Left hindlimb (tissue), 1 donor: ENCODE measurements at regions not wholly inside any gene's neighbourhood (a gene's known extent, or its start where the extent isn't known, plus 50 kb on each side); places are given as distances from the start of the nearest gene placed in this dataset.

ENCODE experiments used
- DNase-seq: peaks from one replicate; pipeline ENCODE4 v3.0.0-alpha.2; 2018

GRCh38 chr4:19879330-19879729, 372.4 kb upstream of the SLIT2 start:
- DNase-seq = no peak

DNA sequence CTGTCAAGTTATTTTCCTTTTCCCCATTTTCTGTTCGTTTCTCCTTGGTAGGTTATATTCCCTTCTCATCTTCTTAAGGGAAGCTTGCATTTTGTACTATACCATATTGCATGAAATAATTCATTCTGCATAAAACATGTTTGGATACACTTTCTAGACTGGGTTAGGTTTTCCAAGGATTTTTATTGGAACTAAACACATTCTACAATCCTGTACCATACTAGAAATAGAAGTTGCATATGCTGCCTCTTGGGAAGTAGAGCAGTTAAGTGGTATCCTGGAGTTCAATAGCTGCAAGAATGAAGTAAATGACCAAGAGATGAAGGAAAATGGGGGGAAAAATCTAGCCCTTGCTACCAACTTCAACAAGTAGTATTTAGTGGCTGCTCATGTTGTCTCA, 393.7 kb upstream of the SLIT2 start:
- no peak for DNase-seq

GRCh38 chr4:19857380-19857779, 394.3 kb upstream of the SLIT2 start:
- no peak for DNase-seq

DNA sequence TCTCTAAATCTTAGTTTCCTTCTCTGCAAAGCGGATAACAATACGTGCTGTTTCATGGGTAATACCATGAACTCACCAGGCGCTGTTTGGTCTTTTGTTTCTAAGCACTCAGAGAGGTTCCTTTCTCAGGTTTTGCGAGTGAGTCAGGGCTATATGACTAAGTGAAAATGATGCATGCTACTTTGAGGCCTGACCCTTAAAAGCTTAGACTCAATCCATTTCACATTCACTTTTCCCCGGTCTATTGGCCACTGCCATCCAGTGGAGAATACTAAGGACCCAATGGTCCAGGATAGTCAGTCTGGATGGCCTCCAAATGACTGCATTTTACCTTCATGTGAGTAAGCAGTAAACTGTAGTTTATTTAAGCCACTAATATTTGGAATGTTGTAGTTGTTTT, 400.8 kb upstream of the SLIT2 start:
- no peak for DNase-seq

GRCh38 chr4:19844446-19844845, 407.3 kb upstream of the SLIT2 start:
- DNase-seq = no peak

DNA sequence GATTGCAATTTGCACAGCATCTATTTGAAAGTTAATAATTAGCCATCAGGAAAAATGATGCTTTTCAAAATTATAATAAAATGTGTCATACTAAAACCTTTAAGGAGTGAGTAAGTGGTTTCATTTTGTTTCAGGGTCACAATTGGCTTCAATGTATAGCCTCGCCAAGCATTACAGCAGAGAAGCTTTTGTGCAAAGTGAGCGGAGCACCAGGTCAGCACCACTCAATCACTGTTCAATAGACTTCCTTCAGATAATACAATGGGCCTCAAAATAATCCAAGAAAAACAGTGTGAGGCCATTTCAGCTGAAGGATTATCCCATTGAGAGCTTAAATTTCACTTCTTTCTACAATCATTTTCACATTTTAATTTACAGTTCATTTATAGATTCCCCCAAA, 409.2 kb upstream of the SLIT2 start:
- no peak for DNase-seq

DNA sequence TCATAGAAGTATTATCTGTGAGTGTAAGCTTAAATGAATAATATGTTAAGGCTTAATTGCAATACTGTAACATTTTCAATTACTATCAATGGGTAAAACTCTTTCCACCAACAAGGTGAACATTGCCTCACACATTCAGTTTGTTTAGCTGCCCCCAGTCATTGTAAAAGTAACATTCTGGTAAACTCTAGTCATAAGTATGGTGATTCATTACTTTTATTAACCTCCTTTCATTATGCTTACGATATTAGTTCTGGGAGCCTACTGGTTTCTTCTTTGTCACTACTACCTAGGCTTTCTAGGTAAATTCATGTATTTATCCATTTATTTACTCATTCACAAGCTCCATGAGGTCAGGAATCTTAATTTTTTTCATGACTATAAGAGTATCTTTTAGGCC, 412.8 kb upstream of the SLIT2 start:
- no peak for DNase-seq

DNA sequence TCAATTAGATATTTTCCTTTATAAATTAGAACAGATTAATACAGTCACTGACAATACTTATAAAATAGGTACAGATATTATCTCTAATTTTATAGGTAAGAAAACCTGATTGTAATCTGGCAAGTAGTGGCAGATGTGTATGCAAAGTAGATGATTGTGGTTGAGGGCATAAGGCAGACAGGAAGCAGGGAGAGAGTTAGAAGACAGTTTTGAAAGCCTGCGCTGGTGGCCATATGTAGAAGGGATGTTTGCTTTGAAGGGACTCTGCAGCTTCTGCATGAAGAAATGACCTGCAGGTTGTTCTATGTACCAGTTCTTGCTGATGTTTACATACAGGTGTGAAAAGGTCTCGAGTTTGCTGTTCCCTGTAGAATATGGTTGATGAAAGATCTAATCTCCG, 416.3 kb upstream of the SLIT2 start:
- no peak for DNase-seq

- DNase-seq = no peak
Measured at GRCh38 chr4:19832411-19832810, 419.3 kb upstream of the SLIT2 start.

DNA sequence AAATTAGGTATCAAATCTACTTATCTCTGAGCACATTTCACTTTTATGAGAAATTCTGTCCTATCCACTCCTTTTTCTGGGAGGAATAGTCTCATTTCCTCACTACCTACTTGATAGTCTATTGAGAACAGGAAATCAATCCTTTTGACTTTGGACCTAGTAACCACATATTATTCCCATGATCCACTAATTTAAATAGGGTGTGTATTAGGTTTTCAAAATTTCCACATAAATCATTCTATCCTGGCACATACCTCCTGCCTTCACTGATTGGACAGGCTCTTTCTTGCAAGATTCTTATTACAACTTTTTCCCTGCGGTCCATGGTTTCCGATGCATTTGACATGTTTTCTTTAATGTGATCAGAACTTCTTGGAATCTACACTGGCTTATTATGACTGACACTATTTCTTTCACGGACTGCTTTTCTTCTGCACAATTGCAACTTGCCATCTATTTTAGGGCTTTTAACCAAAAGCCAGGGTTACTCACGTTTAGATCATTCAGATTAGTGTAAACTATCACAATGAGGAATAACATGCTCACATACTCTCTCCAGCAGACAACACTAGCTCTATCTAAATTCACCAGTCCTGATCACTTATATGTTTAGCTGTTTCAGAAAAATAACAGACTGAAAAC, 419.9 kb upstream of the SLIT2 start:
- no peak for DNase-seq

GRCh38 chr4:19829101-19829500, 422.6 kb upstream of the SLIT2 start:
- no peak for DNase-seq

- DNase-seq = no peak
Measured at GRCh38 chr4:19823781-19824180, 427.9 kb upstream of the SLIT2 start.

- no peak for DNase-seq
Measured at GRCh38 chr4:19819737-19820136, 432.0 kb upstream of the SLIT2 start.

GRCh38 chr4:19809989-19810388, 441.7 kb upstream of the SLIT2 start:
- no peak for DNase-seq

GRCh38 chr4:19807505-19807904, 444.2 kb upstream of the SLIT2 start:
- no peak for DNase-seq

DNA sequence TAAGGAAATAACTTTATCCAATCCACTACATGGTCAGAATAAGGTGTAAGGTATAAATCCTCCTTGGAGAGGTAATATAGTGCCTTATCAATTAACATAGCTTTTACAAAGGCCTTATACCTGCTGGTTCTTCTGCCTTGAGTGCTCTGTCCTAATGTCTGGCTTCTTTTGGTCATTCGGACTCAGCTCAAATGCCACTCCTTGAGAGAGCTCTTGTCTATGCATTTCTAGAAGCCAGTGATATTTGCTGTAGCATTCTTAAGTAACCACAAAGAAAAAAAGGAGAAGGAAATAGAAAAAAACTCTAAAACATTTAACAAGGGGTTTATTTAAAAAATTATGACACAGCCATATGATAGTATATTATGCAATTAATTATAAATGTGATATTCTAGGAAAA, 444.8 kb upstream of the SLIT2 start:
- no peak for DNase-seq

- DNase-seq = no peak
Measured at GRCh38 chr4:19803406-19803805, 448.3 kb upstream of the SLIT2 start.

GRCh38 chr4:19793831-19794230, 457.9 kb upstream of the SLIT2 start:
- no peak for DNase-seq

- no peak for DNase-seq
Measured at GRCh38 chr4:19791422-19792123, 460.1 kb upstream of the SLIT2 start.

DNA sequence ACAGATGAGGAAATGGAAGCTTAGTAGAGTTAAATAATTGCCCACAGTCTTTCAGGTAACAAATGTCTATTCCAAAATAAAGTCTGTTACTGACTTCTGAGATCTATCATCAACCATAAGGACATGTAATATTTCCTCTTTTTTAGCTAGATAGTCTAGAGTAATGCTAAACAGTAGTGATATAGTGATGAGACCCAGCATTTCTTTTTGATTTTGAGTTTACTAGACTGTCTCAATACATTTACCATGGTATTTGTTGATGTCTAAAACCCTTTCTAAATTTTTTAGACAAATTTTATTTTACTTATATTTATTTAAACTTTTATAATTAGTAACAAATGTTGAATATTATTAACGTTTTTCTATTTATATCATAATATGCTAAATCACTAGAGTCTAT, 465.1 kb upstream of the SLIT2 start:
- no peak for DNase-seq

- no peak for DNase-seq
Measured at GRCh38 chr4:19783667-19784223, 468.0 kb upstream of the SLIT2 start.

DNA sequence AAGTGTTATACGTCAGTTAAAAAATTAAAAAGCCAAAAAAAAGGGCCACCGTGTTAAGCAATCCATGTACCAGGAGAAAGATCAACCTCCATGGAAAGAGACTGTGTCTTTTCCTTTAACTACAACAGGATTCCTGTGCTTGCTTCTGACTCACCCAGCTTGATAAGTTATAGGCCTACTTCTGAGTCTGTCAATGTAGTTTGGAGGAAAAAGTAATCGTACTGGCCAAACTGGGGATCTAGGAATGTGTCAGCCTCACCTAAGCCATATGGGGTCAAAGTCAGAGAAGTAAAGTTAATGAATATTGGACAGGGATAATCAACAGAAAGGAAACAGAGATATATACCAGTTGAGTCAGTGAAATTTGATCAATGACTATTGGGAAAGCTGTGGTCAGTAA, 470.8 kb upstream of the SLIT2 start:
- DNase-seq = no peak

- no peak for DNase-seq
Measured at GRCh38 chr4:19776929-19777328, 474.8 kb upstream of the SLIT2 start.

- DNase-seq = no peak
Measured at GRCh38 chr4:19776021-19776459, 475.7 kb upstream of the SLIT2 start.
